Breast epithelium (tissue), 4 donors: ENCODE measurements at regions not wholly inside any gene's neighbourhood (a gene's known extent, or its start where the extent isn't known, plus 50 kb on each side); places are given as distances from the start of the nearest gene placed in this dataset.

Source experiments
- DNase-seq, 2 donors: peaks; one replicate each; pipeline ENCODE4 v3.0.0-alpha.2; 2019; ENCODE audit warnings: low spot score in 2 of 2
- H3K27ac ChIP-seq, 2 donors: fragments of 200-600 bp; sonication (generic) in 1 of 2; one replicate each; pipeline ENCODE4 v1.5.1; 2016 to 2019; ENCODE audit warnings: mild to moderate bottlenecking in 1 of 2
- H3K27me3 ChIP-seq, 2 donors: fragments of 200-600 bp; sonication (generic) in 1 of 2; one replicate each; pipeline versions ENCODE4 v1.5.1 to v1.6.0; 2017 to 2019; ENCODE audit warnings: control low read depth in 1 of 2, mild to moderate bottlenecking in 1 of 2
- H3K36me3 ChIP-seq: fragments of 200-600 bp; one replicate; pipeline ENCODE4 v1.5.1; 2019
- H3K4me1 ChIP-seq, 2 donors: fragments of 200-600 bp; sonication (generic); one replicate each; pipeline ENCODE4 v1.5.1; 2016 to 2019; ENCODE audit warnings: control low read depth in 1 of 2
- H3K4me3 ChIP-seq, 3 donors: fragments of 200-600 bp; sonication (generic); 1 replicate in 2 of 3; 2 replicates in 1 of 3; pipeline ENCODE4 v1.5.1; 2016 to 2019; ENCODE audit warnings: mild to moderate bottlenecking in 3 of 3, moderate library complexity in 2 of 3
- H3K9me3 ChIP-seq, 2 donors: fragments of 200-600 bp; sonication (generic) in 1 of 2; one replicate each; pipeline ENCODE4 v1.5.1; 2016 to 2019; ENCODE audit warnings: control low read depth in 1 of 2
- POLR2A ChIP-seq: fragments of 450-650 bp; IDR thresholded peaks from one replicate; pipeline ENCODE4 v1.6.1; 2016; ENCODE audit warnings: antibody characterized with exemption, mild to moderate bottlenecking, moderate library complexity
- POLR2AphosphoS5 ChIP-seq, 3 donors: sonication (generic); formaldehyde crosslinking; IDR thresholded peaks; one replicate each; pipeline ENCODE4 v1.6.1; 2017; ENCODE audit warnings: antibody characterized with exemption in 3 of 3
- intact Hi-C: fragments of 100-400 bp; cut with DNase I; formaldehyde crosslinking; loops from one replicate; pipeline ENCODE4 v1.15.1; 2023; ENCODE audit warnings: low total_unique reads
- TF ChIP-seq, protein P1 (sequence below), 3 donors: fragments of 450-650 bp; IDR thresholded peaks; one replicate each; pipeline ENCODE4 v1.5.1; 2016 to 2017; ENCODE audit warnings: antibody characterized with exemption in 3 of 3, mild to moderate bottlenecking in 3 of 3, moderate library complexity in 3 of 3

- H3K4me1 ChIP-seq = no peaks in the 10 kb centered on the region
- TF ChIP-seq POLR2AphosphoS5 (IDR thresholded peaks at IDR 0.05) (no peak), POLR2A (no peak)
- TF ChIP-seq, protein P1, sequence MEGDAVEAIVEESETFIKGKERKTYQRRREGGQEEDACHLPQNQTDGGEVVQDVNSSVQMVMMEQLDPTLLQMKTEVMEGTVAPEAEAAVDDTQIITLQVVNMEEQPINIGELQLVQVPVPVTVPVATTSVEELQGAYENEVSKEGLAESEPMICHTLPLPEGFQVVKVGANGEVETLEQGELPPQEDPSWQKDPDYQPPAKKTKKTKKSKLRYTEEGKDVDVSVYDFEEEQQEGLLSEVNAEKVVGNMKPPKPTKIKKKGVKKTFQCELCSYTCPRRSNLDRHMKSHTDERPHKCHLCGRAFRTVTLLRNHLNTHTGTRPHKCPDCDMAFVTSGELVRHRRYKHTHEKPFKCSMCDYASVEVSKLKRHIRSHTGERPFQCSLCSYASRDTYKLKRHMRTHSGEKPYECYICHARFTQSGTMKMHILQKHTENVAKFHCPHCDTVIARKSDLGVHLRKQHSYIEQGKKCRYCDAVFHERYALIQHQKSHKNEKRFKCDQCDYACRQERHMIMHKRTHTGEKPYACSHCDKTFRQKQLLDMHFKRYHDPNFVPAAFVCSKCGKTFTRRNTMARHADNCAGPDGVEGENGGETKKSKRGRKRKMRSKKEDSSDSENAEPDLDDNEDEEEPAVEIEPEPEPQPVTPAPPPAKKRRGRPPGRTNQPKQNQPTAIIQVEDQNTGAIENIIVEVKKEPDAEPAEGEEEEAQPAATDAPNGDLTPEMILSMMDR (IDR thresholded peaks at IDR 0.05) = no peak
- no peak overlapping the region for H3K4me3 ChIP-seq
- DNase-seq = no peak
- H3K27ac ChIP-seq = no peak overlapping the region
- no peaks in the 10 kb centered on the region for H3K36me3 ChIP-seq
- no peaks in the 10 kb centered on the region for H3K27me3 ChIP-seq
- intact Hi-C loops = no loop called here
- H3K9me3 ChIP-seq = no peaks in the 10 kb centered on the region
Measured at GRCh38 chr2:41706286-41706685, 341.5 kb upstream of the PKDCC start.

DNA sequence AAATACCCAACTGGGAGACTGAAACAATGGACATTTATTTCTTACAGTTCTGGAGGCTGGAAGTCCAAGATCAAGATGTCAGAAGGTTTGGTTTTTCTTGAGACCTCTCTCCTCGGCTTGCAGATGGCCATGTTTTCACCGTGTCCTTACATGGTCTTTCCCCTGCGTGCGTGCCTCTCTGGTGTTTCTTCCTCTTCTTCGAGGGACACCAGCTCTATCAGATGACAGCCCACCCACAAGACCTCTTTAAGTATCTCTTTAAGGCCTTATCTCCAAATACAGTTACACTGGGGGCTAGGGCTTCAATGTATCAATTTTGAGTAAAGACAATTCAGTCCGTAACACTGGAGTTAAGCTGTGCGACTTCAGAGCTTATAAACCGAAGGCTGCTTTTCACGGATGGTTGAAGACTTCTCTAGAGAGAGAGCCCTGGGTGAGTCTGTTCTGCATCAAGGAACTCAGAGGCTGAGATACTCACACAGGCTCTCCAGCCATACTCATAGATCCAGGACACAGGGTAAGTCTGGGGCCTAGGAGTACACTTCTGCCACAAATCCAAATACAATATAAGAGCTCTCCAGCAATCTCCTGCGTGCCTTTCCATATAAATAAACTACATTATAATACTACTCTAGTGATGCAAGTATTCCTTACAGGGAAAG, 339.9 kb upstream of the PKDCC start:
- Histone ChIP-seq H3K27me3 (no peaks in the 10 kb centered on the region), H3K36me3 (no peaks in the 10 kb centered on the region), H3K9me3 (no peaks in the 10 kb centered on the region), H3K4me1 (no peaks in the 10 kb centered on the region), H3K4me3 (no peak overlapping the region), H3K27ac (no peak overlapping the region)
- DNase-seq = no peak
- intact Hi-C loops = no loop called here
- TF ChIP-seq, protein P1 (IDR thresholded peaks at IDR 0.05) = no peak
- TF ChIP-seq POLR2AphosphoS5 (IDR thresholded peaks at IDR 0.05) (no peak), POLR2A (no peak)

- no peaks in the 10 kb centered on the region for H3K9me3 ChIP-seq
- no peak for TF ChIP-seq POLR2AphosphoS5 (IDR thresholded peaks at IDR 0.05)
- TF ChIP-seq, protein P1 (IDR thresholded peaks at IDR 0.05) = no peak
- no peak for TF ChIP-seq POLR2A
- H3K36me3 ChIP-seq = no peaks in the 10 kb centered on the region
- intact Hi-C loops = no loop called here
- DNase-seq = no peak
- no peaks in the 10 kb centered on the region for H3K4me1 ChIP-seq
- H3K27me3 ChIP-seq = no peaks in the 10 kb centered on the region
- no peak overlapping the region for H3K4me3 ChIP-seq
- H3K27ac ChIP-seq = no peak overlapping the region
Measured at GRCh38 chr2:41709702-41710599, 337.9 kb upstream of the PKDCC start.

DNA sequence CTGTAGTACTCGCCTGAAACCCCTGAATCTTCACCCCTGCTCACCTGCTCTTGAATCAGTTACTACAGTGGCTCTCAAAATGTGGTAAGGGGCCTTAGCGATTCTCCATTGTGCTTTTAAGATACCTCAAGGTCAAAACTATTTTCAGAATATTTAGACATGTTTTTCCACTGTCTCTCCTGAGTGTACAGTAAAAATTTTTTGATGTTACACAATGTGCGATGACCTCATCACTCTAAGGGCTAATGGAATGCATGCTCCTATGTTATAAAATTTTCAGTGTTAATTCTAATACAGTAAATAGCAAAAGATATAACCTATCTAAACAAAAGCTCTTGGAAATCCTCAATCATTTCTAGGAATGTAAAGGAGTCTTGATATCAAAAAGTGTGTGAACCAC, 336.9 kb upstream of the PKDCC start:
- H3K9me3 ChIP-seq = no peaks in the 10 kb centered on the region
- no peak overlapping the region for H3K27ac ChIP-seq
- H3K36me3 ChIP-seq = no peaks in the 10 kb centered on the region
- no peaks in the 10 kb centered on the region for H3K27me3 ChIP-seq
- DNase-seq = no peak
- no peaks in the 10 kb centered on the region for H3K4me1 ChIP-seq
- no peak overlapping the region for H3K4me3 ChIP-seq
- TF ChIP-seq, protein P1 (IDR thresholded peaks at IDR 0.05) = no peak
- no peak for TF ChIP-seq POLR2A
- no peak for TF ChIP-seq POLR2AphosphoS5 (IDR thresholded peaks at IDR 0.05)
- intact Hi-C loops = no loop called here

GRCh38 chr2:41711736-41712135, 336.1 kb upstream of the PKDCC start:
- no peaks in the 10 kb centered on the region for H3K36me3 ChIP-seq
- intact Hi-C loops = no loop called here
- TF ChIP-seq POLR2A (no peak), POLR2AphosphoS5 (IDR thresholded peaks at IDR 0.05) (no peak)
- TF ChIP-seq, protein P1 (IDR thresholded peaks at IDR 0.05) = no peak
- H3K4me3 ChIP-seq = no peak overlapping the region
- no peak overlapping the region for H3K27ac ChIP-seq
- no peaks in the 10 kb centered on the region for H3K4me1 ChIP-seq
- H3K27me3 ChIP-seq = no peaks in the 10 kb centered on the region
- H3K9me3 ChIP-seq = no peaks in the 10 kb centered on the region
- no peak for DNase-seq
